ENCODE measurements at regions not wholly inside any gene's neighbourhood (a gene's known extent, or its start where the extent isn't known, plus 50 kb on each side); places are given as distances from the start of the nearest gene placed in this dataset.

GRCh38 chr5:68555907-68556681 is 340.5 kb downstream of the PIK3R1 start:
- TF ChIP-seq, protein P1, sequence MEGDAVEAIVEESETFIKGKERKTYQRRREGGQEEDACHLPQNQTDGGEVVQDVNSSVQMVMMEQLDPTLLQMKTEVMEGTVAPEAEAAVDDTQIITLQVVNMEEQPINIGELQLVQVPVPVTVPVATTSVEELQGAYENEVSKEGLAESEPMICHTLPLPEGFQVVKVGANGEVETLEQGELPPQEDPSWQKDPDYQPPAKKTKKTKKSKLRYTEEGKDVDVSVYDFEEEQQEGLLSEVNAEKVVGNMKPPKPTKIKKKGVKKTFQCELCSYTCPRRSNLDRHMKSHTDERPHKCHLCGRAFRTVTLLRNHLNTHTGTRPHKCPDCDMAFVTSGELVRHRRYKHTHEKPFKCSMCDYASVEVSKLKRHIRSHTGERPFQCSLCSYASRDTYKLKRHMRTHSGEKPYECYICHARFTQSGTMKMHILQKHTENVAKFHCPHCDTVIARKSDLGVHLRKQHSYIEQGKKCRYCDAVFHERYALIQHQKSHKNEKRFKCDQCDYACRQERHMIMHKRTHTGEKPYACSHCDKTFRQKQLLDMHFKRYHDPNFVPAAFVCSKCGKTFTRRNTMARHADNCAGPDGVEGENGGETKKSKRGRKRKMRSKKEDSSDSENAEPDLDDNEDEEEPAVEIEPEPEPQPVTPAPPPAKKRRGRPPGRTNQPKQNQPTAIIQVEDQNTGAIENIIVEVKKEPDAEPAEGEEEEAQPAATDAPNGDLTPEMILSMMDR (IDR thresholded peaks at IDR 0.05 in 8 of 11, conservative IDR thresholded peaks at IDR 0.05 in 3 of 11), result no peak
- no peak for TF ChIP-seq POLR2A (IDR thresholded peaks at IDR 0.05)
